Uterus (tissue), 2 donors: ENCODE measurements at regions not wholly inside any gene's neighbourhood (a gene's known extent, or its start where the extent isn't known, plus 50 kb on each side); places are given as distances from the start of the nearest gene placed in this dataset.

ENCODE experiments used
- POLR2A ChIP-seq, 2 donors: fragments of 450-650 bp; IDR thresholded peaks; one replicate each; pipeline ENCODE4 v1.6.1; 2016; ENCODE audit warnings: antibody characterized with exemption in 2 of 2, mild to moderate bottlenecking in 1 of 2, moderate library complexity in 1 of 2
- TF ChIP-seq, protein P1 (sequence below), 4 experiments: fragments of 200-600 bp in 2 of 4; fragments of 450-650 bp in 2 of 4; sonication (generic) in 2 of 4; IDR thresholded peaks; one replicate each; pipeline ENCODE4 v1.5.1; 2016 to 2019; ENCODE audit warnings: antibody characterized with exemption in 4 of 4, mild to moderate bottlenecking in 2 of 4, moderate library complexity in 1 of 4

DNA sequence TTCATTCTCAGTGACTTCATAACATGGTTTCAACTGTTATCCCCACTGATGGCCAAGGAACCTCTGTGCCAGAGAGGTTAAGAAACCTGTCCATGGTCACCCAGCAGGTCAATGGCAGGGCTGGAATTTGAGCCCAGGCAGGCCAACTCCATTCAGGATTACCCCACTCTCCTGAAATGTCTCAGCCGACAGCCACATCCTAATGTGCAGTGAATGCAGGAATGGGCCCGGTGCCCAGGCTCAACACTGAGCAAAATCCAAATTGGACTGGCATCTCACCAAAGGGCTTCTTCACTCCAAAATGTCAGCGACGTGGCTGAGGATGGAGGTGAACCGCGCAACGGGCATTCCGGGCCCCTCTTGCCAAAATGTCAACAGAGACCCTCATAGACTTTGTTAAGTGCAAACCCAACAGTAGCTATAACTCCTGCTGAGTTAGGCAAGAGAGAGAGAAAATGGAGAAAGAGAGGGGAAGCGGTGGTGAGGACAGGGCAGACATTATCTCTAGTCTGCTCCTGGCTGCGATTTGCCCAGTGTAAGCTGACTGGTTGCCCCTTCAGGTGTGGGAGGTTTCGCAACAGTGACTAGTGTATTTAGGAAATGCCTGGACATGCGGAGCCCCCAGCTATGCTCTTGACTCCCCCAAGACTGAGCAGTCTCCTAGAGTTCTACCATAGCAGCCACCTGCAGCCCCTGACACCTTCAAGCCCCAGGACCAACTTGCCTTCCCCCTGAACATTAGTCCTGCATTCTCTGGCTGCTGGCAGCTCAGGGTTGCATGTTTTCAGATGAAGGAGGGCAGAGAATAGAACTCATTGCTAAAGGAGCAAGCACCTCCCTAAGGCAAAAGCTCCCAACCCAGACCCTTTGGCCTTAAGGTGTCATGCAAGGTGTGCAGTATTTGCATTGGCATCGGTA, 167.7 kb downstream of the ANAPC1 start:
- TF ChIP-seq, protein P1, sequence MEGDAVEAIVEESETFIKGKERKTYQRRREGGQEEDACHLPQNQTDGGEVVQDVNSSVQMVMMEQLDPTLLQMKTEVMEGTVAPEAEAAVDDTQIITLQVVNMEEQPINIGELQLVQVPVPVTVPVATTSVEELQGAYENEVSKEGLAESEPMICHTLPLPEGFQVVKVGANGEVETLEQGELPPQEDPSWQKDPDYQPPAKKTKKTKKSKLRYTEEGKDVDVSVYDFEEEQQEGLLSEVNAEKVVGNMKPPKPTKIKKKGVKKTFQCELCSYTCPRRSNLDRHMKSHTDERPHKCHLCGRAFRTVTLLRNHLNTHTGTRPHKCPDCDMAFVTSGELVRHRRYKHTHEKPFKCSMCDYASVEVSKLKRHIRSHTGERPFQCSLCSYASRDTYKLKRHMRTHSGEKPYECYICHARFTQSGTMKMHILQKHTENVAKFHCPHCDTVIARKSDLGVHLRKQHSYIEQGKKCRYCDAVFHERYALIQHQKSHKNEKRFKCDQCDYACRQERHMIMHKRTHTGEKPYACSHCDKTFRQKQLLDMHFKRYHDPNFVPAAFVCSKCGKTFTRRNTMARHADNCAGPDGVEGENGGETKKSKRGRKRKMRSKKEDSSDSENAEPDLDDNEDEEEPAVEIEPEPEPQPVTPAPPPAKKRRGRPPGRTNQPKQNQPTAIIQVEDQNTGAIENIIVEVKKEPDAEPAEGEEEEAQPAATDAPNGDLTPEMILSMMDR (IDR thresholded peaks at IDR 0.05) = no peak
- TF ChIP-seq POLR2A (IDR thresholded peaks at IDR 0.05) = no peak
